ENCODE measurements at regions not wholly inside any gene's neighbourhood (a gene's known extent, or its start where the extent isn't known, plus 50 kb on each side); places are given as distances from the start of the nearest gene placed in this dataset.
"Not testable (repeated sequence)": the region's sequence is repeated elsewhere in the genome, so short reads cannot be mapped to it uniquely, and the experiment has no call there.

- TF ChIP-seq CTCF (IDR thresholded peaks at IDR 0.05; ENCODE audit: low read length), result peak; percentile 47
- not testable (repeated sequence) for TF ChIP-seq EZH2 (IDR thresholded peaks at IDR 0.05; ENCODE audit: borderline replicate concordance, low read length)
These were observed 135.1 kb downstream of the FAM53A start for GRCh38 chr4:1548827-1549637.
